ENCODE measurements at regions not wholly inside any gene's neighbourhood (a gene's known extent, or its start where the extent isn't known, plus 50 kb on each side); places are given as distances from the start of the nearest gene placed in this dataset.

- TF ChIP-seq CTCF (conservative IDR thresholded peaks at IDR 0.05 in 1 of 2, IDR thresholded peaks at IDR 0.05 in 1 of 2; ENCODE audit: extremely low read depth in 1 of 2, insufficient read depth in 1 of 2, low read depth in 1 of 2, low read length in 2 of 2) (no peak), EZH2 (IDR thresholded peaks at IDR 0.05; ENCODE audit: borderline replicate concordance, low read length) (no peak)
These were observed 297.2 kb upstream of the FAT3 start for GRCh38 chr11:91927448-91927847.
